HEK293T (cell line): ENCODE measurements at regions not wholly inside any gene's neighbourhood (a gene's known extent, or its start where the extent isn't known, plus 50 kb on each side); places are given as distances from the start of the nearest gene placed in this dataset.

Experiments
- CTCF ChIA-PET: fragments of 350-600 bp; formaldehyde crosslinking; extraction: SDS; loops from one replicate; lab custom pipeline; 2021; ENCODE audit warnings: antibody characterized with exemption, inconsistent platforms; lab: Yijun Ruan, JAX
- POLR2A ChIA-PET: fragments of 350-600 bp; formaldehyde crosslinking; extraction: SDS; loops from one replicate; lab custom pipeline; 2020; ENCODE audit warnings: antibody characterized with exemption, inconsistent platforms; lab: Yijun Ruan, JAX
- DNase-seq: peaks from one replicate; pipeline ENCODE4 v3.0.0; 2012; ENCODE audit warnings: mixed read lengths; ENCODE audit errors: extremely low spot score
- ARNT ChIP-seq: fragments of 450-650 bp; IDR thresholded peaks from 2 replicates; pipeline ENCODE4 v1.6.1; 2017; ENCODE audit warnings: mild to moderate bottlenecking
- BHLHE40 ChIP-seq: fragments of 450-650 bp; IDR thresholded peaks from 2 replicates; pipeline ENCODE4 v1.6.1; 2016; ENCODE audit warnings: mild to moderate bottlenecking, moderate library complexity, borderline replicate concordance
- CTBP1 ChIP-seq: fragments of 450-650 bp; IDR thresholded peaks from 2 replicates; pipeline ENCODE4 v1.6.1; 2016; ENCODE audit warnings: borderline replicate concordance
- ELF4 ChIP-seq: fragments of 450-650 bp; IDR thresholded peaks from 2 replicates; pipeline ENCODE4 v1.6.1; 2017; ENCODE audit warnings: antibody characterized with exemption
- FOXA1 ChIP-seq: fragments of 450-650 bp; IDR thresholded peaks from 2 replicates; pipeline ENCODE4 v1.6.1; 2016; ENCODE audit warnings: mild to moderate bottlenecking
- FOXK2 ChIP-seq: fragments of 450-650 bp; IDR thresholded peaks from 2 replicates; pipeline ENCODE4 v1.6.1; 2016; ENCODE audit warnings: mild to moderate bottlenecking
- FOXM1 ChIP-seq: fragments of 450-650 bp; IDR thresholded peaks from 2 replicates; pipeline ENCODE4 v1.6.1; 2017; ENCODE audit warnings: mild to moderate bottlenecking, borderline replicate concordance
- HDGF ChIP-seq: fragments of 450-650 bp; IDR thresholded peaks from 2 replicates; pipeline ENCODE4 v1.6.1; 2017; ENCODE audit warnings: antibody characterized with exemption, borderline replicate concordance
- L3MBTL2 ChIP-seq: fragments of 450-650 bp; conservative IDR thresholded peaks from 2 replicates; pipeline ENCODE4 v1.6.1; 2016; ENCODE audit warnings: mild to moderate bottlenecking
- LEF1 ChIP-seq: fragments of 450-650 bp; IDR thresholded peaks from 2 replicates; pipeline ENCODE4 v1.6.1; 2017; ENCODE audit warnings: mild to moderate bottlenecking, borderline replicate concordance
- NFRKB ChIP-seq: fragments of 450-650 bp; IDR thresholded peaks from 2 replicates; pipeline ENCODE4 v1.6.1; 2016; ENCODE audit warnings: mild to moderate bottlenecking, moderate library complexity
- SP1 ChIP-seq: fragments of 450-650 bp; IDR thresholded peaks from 2 replicates; pipeline ENCODE4 v1.6.1; 2017
- SUZ12 ChIP-seq: fragments of 450-650 bp; IDR thresholded peaks from 2 replicates; pipeline ENCODE4 v1.6.1; 2016; ENCODE audit warnings: mild to moderate bottlenecking
- TARDBP ChIP-seq: fragments of 450-650 bp; IDR thresholded peaks from 2 replicates; pipeline ENCODE4 v1.6.1; 2016
- ZNF384 ChIP-seq: fragments of 450-650 bp; IDR thresholded peaks from 2 replicates; pipeline ENCODE4 v1.6.1; 2016
- TF ChIP-seq, protein P1 (sequence below): fragments of 450-650 bp; IDR thresholded peaks from 2 replicates; pipeline ENCODE4 v1.6.1; 2016

- TF ChIP-seq HDGF (no peak), L3MBTL2 (no peak), FOXA1 (no peak), ELF4 (no peak), BHLHE40 (no peak), TARDBP (no peak), ARNT (no peak), CTBP1 (no peak), ZNF384 (no peak), SP1 (no peak), SUZ12 (no peak), LEF1 (no peak), FOXK2 (no peak), FOXM1 (no peak), NFRKB (no peak)
- TF ChIP-seq, protein P1, sequence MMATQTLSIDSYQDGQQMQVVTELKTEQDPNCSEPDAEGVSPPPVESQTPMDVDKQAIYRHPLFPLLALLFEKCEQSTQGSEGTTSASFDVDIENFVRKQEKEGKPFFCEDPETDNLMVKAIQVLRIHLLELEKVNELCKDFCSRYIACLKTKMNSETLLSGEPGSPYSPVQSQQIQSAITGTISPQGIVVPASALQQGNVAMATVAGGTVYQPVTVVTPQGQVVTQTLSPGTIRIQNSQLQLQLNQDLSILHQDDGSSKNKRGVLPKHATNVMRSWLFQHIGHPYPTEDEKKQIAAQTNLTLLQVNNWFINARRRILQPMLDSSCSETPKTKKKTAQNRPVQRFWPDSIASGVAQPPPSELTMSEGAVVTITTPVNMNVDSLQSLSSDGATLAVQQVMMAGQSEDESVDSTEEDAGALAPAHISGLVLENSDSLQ, result no peak
- DNase-seq, result no peak
- POLR2A ChIA-PET, result no interaction called here
- CTCF ChIA-PET, result no interaction called here
These were observed 112.6 kb upstream of the AFDN start for GRCh38 chr6:167714152-167714551.

DNA sequence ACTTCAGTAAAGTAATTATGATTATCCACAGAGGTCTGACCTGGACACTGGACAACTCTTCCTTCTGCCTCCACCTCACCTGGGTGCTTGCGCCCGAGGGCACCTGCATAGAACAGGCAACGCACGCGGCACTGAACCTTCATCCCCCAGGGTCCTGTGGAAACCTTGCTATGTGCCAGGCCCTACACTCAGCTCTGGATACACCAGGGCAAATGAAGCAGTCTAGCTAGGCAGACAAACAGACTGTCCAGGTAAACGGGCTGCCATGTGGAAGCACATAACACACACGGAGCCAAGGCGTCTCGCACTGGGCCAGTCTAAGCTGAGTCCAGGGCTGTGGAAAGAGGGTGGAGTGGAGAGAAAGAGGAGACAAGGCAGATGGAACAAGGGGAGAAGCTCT, 109.3 kb upstream of the AFDN start:
- ChIA-PET CTCF (no interaction called here), POLR2A (no interaction called here)
- TF ChIP-seq ELF4, result no peak
- TF ChIP-seq HDGF, result no peak
- DNase-seq, result no peak

- no peak for DNase-seq
- POLR2A ChIA-PET, result no interaction called here
- TF ChIP-seq FOXM1 (no peak), ARNT (no peak), L3MBTL2 (no peak), LEF1 (no peak), HDGF (no peak), ELF4 (no peak), BHLHE40 (no peak)
- TF ChIP-seq, protein P1, result no peak
- CTCF ChIA-PET, result no interaction called here
These were observed 108.8 kb upstream of the AFDN start for GRCh38 chr6:167717867-167718266.

DNA sequence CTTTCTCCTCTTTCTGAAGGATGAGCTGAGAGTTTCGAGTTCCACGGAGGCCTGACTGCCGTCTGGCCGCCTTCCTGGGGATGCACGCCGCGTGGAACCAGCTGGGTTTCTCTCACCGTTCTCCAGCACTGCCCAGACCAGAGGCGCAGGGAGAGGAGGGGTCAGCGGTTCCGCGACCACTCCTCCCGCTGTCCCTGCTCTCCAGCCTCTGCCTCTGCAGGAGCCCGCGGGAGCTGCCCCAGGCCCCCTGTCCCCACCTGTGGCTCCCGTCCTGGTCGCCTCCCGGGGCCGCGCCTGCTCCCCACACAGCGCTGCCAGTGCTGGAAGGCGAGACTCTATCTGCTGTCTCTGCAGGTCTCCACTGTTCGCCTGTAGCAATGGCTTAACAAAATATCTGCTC, 106.8 kb upstream of the AFDN start:
- POLR2A ChIA-PET, result no interaction called here
- DNase-seq, result no peak
- TF ChIP-seq FOXM1, result no peak
- no peak for TF ChIP-seq ZNF384
- TF ChIP-seq ARNT, result no peak
- TF ChIP-seq FOXA1, result no peak
- no peak for TF ChIP-seq NFRKB
- TF ChIP-seq L3MBTL2, result no peak
- TF ChIP-seq FOXK2, result no peak
- TF ChIP-seq, protein P1, result no peak
- TF ChIP-seq BHLHE40, result no peak
- TF ChIP-seq TARDBP, result no peak
- TF ChIP-seq HDGF, result no peak
- TF ChIP-seq ELF4, result no peak
- TF ChIP-seq SP1, result no peak
- TF ChIP-seq LEF1, result no peak
- no peak for TF ChIP-seq SUZ12
- TF ChIP-seq CTBP1, result no peak
- CTCF ChIA-PET, result no interaction called here

DNA sequence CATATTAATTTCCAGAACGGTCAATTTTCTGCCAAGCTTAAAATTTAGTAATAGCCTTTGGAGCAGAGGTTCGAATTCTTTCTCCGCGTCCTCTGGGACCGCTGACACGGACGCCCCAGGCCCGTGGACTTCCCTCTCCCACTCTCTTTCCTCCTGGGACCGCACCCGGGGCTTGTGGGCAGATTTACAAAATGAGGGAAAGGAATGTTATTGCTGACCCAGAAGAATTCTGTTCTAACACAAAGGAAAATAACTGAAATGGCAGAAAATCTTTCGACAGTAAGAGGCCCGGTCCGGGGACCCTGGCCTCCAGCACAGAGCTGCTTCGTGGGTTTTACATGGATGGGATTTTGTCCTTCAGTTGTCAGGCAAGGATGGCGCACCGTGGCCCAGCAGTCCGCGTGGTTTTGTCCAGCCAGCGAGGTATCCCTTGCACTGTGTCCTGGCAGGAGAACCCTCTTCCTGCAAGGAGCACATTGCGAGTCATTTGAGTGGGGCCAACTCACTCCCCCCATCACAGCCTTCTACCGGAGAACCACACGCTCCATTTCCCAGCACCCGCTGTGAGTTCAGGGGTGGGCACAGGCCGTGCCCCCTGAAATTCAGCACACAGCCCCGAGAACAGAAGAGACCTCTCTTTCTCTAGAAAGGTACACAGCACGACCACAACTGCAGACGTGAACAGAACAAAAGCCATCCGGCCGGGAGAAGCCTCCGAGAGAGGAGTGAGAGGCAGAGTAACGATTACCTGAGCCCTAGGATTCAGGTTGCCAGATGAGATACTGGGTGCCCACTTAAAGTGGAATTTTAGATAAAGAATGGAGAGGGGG, 106.0 kb upstream of the AFDN start:
- CTCF ChIA-PET, result no interaction called here
- POLR2A ChIA-PET, result no interaction called here
- no peak for TF ChIP-seq SUZ12
- TF ChIP-seq BHLHE40, result no peak
- TF ChIP-seq, protein P1, result no peak
- TF ChIP-seq ARNT, result no peak
- no peak for DNase-seq

GRCh38 chr6:167721291-167721690, 105.4 kb upstream of the AFDN start:
- no peak for DNase-seq
- ChIA-PET POLR2A (no interaction called here), CTCF (no interaction called here)
- TF ChIP-seq CTBP1 (no peak), SP1 (no peak), BHLHE40 (no peak), ELF4 (no peak), TARDBP (no peak), HDGF (no peak), LEF1 (no peak), ZNF384 (no peak), FOXM1 (no peak), L3MBTL2 (no peak), FOXK2 (no peak), FOXA1 (no peak), ARNT (no peak), SUZ12 (no peak), NFRKB (no peak)
- TF ChIP-seq, protein P1, result no peak
